ENCODE measurements at regions not wholly inside any gene's neighbourhood (a gene's known extent, or its start where the extent isn't known, plus 50 kb on each side); places are given as distances from the start of the nearest gene placed in this dataset.
"Not testable (repeated sequence)": the region's sequence is repeated elsewhere in the genome, so short reads cannot be mapped to it uniquely, and the experiment has no call there.

DNA sequence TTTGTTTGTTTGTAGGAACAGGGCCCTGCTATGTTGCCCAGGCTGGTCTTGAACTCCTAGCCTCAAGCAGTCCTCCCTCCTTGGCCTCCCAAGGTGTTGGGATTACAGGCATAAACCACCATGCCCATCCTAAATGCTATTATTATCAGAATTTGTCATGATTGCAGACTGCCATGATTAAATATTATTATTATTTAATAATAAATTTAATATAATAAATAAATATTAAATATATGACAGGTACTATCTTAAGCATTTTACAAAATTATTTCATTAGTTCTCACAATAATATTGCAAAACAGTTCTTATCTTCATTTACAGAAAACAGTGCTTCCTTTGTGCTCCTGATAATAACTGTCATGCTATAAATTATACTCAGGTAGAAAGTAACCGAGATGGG lies 133.4 kb upstream of the JADE1 start:
- FAIRE-seq: no peak
- no peak for DNase-seq (ENCODE audit: low read depth)
- Histone ChIP-seq H3K4me3 (ENCODE audit: low read depth, low read length) (no peak overlapping the region), H3K27me3 (ENCODE audit: control insufficient read depth, insufficient read depth, low read length) (peaks cover 2% of the 10 kb centered on the region), H3K36me3 (ENCODE audit: control insufficient read depth, insufficient read depth, low read length) (no peaks in the 10 kb centered on the region)
- TF ChIP-seq, protein P1, sequence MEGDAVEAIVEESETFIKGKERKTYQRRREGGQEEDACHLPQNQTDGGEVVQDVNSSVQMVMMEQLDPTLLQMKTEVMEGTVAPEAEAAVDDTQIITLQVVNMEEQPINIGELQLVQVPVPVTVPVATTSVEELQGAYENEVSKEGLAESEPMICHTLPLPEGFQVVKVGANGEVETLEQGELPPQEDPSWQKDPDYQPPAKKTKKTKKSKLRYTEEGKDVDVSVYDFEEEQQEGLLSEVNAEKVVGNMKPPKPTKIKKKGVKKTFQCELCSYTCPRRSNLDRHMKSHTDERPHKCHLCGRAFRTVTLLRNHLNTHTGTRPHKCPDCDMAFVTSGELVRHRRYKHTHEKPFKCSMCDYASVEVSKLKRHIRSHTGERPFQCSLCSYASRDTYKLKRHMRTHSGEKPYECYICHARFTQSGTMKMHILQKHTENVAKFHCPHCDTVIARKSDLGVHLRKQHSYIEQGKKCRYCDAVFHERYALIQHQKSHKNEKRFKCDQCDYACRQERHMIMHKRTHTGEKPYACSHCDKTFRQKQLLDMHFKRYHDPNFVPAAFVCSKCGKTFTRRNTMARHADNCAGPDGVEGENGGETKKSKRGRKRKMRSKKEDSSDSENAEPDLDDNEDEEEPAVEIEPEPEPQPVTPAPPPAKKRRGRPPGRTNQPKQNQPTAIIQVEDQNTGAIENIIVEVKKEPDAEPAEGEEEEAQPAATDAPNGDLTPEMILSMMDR (IDR thresholded peaks at IDR 0.05; ENCODE audit: insufficient read depth, low read length, severe bottlenecking): no peak

DNA sequence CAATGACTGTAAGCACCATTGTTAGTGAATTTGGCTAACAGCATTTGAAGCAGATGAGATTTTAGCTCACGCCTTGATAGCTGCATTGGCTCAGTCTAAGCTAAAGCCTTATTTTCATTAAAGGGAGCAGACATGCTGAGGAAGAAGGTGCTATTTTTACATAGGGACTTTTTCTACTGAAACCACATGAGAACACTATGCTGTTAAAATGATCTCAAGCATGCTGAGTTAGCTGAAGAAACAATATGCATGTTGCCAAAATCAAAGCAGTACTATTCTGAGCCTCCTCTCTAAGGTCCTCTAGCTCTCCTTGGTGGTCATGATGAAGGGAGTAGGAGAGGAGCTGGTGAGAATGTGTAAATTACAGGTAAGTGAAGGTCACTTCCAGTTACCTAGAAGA lies 134.4 kb upstream of the JADE1 start:
- FAIRE-seq (no peak), DNase-seq (ENCODE audit: low read depth) (no peak)
- Histone ChIP-seq H3K4me3 (ENCODE audit: low read depth, low read length) (no peak overlapping the region), H3K27me3 (ENCODE audit: control insufficient read depth, insufficient read depth, low read length) (peaks cover 2% of the 10 kb centered on the region), H3K36me3 (ENCODE audit: control insufficient read depth, insufficient read depth, low read length) (no peaks in the 10 kb centered on the region)
- TF ChIP-seq, protein P1 (IDR thresholded peaks at IDR 0.05; ENCODE audit: insufficient read depth, low read length, severe bottlenecking): no peak

DNA sequence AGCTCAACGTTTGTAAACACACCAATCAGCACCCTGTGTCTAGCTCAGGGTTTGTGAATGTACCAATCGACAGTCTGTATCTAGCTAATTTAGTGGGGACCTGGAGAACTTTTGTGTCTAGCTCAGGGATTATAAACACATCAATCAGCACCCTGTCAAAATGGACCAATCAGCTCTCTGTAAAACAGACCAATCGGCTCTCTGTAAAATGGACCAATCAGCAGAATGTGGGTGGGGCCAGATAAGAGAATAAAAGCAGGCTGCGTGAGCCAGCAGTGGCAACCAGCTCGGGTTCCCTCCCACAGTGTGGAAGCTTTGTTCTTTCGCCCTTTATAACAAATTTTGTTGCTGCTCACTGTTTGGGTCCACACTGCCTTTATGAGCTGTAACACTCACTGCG lies 136.3 kb upstream of the JADE1 start:
- not testable (repeated sequence) for H3K4me3 ChIP-seq (ENCODE audit: low read depth, low read length); H3K36me3 ChIP-seq (ENCODE audit: control insufficient read depth, insufficient read depth, low read length); DNase-seq (ENCODE audit: low read depth); FAIRE-seq; H3K27me3 ChIP-seq (ENCODE audit: control insufficient read depth, insufficient read depth, low read length)

DNA sequence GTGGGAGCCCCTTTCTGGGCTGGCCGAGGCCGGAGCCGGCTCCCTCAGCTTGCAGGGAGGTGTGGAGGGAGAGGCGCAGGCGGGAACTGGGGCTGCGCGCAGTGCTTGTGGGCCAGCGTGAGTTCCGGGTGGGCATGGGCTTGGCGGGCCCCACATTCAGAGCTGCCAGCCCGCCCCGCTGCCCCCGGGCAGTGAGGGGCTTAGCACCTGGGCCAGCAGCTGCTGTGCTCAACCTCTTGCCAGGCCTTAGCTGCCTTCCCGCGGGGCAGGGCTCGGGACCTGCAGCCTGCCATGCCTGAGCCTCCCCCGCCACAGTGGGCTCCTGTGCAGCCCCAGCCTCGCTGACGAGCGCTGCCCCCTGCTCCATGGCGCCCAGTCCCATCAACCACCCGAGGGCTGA lies 136.9 kb upstream of the JADE1 start:
- not testable (repeated sequence) for FAIRE-seq; H3K36me3 ChIP-seq (ENCODE audit: control insufficient read depth, insufficient read depth, low read length); H3K27me3 ChIP-seq (ENCODE audit: control insufficient read depth, insufficient read depth, low read length); H3K4me3 ChIP-seq (ENCODE audit: low read depth, low read length); DNase-seq (ENCODE audit: low read depth)

DNA sequence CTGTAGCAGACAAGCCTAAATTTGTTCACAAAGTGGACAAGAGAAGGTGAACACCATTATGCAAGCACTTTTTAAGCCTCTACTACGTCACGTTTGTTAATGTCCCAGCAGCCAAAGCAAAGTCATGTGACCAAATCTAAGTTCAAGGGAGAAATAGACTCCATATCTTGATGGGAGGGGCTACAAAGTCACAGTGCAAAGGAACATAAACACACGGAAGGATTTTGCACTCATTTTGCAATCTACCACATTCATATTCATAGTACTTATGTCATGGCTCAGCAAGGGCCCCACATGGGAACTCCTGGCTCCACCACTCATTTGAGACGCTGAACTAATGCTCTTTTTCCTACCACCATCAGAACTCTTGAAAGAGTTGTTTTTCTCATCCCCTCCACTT lies 139.0 kb upstream of the JADE1 start:
- DNase-seq (ENCODE audit: low read depth) (no peak), FAIRE-seq (no peak)
- H3K27me3 ChIP-seq (ENCODE audit: control insufficient read depth, insufficient read depth, low read length): no peaks in the 10 kb centered on the region
- TF ChIP-seq, protein P1 (IDR thresholded peaks at IDR 0.05; ENCODE audit: insufficient read depth, low read length, severe bottlenecking): no peak
- H3K36me3 ChIP-seq (ENCODE audit: control insufficient read depth, insufficient read depth, low read length): no peaks in the 10 kb centered on the region
- H3K4me3 ChIP-seq (ENCODE audit: low read depth, low read length): no peak overlapping the region

DNA sequence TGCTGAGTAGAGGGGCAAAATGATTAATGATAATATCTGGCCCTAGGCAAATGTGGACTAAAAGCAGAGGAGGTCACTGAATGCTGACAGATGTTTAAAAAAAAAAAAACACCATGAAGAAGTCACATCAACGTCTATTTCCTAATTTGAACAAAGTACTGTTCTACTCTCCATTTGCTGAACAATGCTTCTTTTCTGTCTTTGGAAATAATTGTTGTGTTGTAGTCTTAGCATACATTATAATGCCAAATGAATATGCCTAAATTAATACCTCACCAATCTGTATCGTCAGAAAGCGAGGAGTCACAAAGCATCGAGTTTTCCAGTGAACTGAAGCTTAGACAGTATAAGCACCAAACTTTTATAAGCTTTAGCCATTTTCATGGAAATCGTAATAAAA lies 140.9 kb upstream of the JADE1 start:
- no peaks in the 10 kb centered on the region for H3K36me3 ChIP-seq (ENCODE audit: control insufficient read depth, insufficient read depth, low read length)
- no peak for DNase-seq (ENCODE audit: low read depth)
- no peak overlapping the region for H3K4me3 ChIP-seq (ENCODE audit: low read depth, low read length)
- TF ChIP-seq, protein P1 (IDR thresholded peaks at IDR 0.05; ENCODE audit: insufficient read depth, low read length, severe bottlenecking): no peak
- no peak for FAIRE-seq
- H3K27me3 ChIP-seq (ENCODE audit: control insufficient read depth, insufficient read depth, low read length): no peaks in the 10 kb centered on the region

DNA sequence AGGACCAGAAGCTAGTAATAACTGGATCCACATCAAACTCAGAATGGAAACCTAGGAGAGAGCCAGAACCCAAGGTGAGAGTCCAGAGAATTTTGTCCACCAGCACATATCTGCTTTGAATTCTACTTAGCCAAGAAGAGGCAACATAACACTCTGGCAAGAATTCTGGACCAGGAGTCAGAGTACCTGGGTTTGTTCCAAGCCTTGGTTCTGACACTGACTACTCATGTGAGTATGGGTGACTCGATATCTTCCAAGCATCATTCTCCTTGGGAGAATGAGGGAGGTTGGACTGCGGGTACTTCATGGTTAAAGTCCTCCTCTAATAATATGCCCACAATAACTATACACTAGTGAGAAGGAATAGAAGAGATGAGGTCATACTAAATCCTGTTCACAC lies 144.0 kb upstream of the JADE1 start:
- DNase-seq (ENCODE audit: low read depth): no peak
- no peaks in the 10 kb centered on the region for H3K36me3 ChIP-seq (ENCODE audit: control insufficient read depth, insufficient read depth, low read length)

More for the DNA sequence above, 144.0 kb upstream of the JADE1 start:
- Histone ChIP-seq H3K4me3 (ENCODE audit: low read depth, low read length) (no peak overlapping the region), H3K27me3 (ENCODE audit: control insufficient read depth, insufficient read depth, low read length) (no peaks in the 10 kb centered on the region)
- TF ChIP-seq, protein P1 (IDR thresholded peaks at IDR 0.05; ENCODE audit: insufficient read depth, low read length, severe bottlenecking): no peak
- FAIRE-seq: no peak

Measured in bronchial epithelial cell (primary cell).